ENCODE measurements at regions not wholly inside any gene's neighbourhood (a gene's known extent, or its start where the extent isn't known, plus 50 kb on each side); places are given as distances from the start of the nearest gene placed in this dataset.

- TF ChIP-seq CTCF (conservative IDR thresholded peaks at IDR 0.05) (no peak), EZH2 (IDR thresholded peaks at IDR 0.05; ENCODE audit: low read depth) (no peak)
Measured at GRCh38 chr15:98150536-98150935, 190.0 kb downstream of the ARRDC4 start.
